DMS53 treated with DMSO at 0.1 percent for 48 hours (cell line): ENCODE measurements at regions not wholly inside any gene's neighbourhood (a gene's known extent, or its start where the extent isn't known, plus 50 kb on each side); places are given as distances from the start of the nearest gene placed in this dataset.

Experiments used
- DNase-seq: peaks from one replicate; lab custom pipeline; 2025; ENCODE audit not compliant: unreplicated experiment; lab: John Stamatoyannopoulos, UW

DNA sequence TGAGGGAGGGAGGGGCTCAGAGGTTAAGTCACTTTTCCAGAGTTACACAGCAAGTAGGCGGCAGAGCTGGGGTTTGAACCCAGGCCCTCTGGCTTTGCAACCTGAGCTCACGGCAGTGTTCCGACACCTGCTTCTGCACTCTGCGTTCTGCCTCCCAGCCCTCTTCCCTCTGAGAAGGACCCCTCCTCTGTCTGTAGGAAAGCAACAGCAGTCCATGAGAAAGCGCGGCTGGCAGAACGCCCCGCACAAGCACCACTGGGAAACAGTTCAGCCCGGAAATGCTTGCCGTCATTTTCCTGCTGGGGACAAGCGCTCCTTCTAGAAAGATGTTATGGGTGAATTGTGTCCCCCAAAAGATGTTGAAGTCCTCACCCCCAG lies 241.1 kb downstream of the NPHP4 start:
- DNase-seq, result no peak

DNA sequence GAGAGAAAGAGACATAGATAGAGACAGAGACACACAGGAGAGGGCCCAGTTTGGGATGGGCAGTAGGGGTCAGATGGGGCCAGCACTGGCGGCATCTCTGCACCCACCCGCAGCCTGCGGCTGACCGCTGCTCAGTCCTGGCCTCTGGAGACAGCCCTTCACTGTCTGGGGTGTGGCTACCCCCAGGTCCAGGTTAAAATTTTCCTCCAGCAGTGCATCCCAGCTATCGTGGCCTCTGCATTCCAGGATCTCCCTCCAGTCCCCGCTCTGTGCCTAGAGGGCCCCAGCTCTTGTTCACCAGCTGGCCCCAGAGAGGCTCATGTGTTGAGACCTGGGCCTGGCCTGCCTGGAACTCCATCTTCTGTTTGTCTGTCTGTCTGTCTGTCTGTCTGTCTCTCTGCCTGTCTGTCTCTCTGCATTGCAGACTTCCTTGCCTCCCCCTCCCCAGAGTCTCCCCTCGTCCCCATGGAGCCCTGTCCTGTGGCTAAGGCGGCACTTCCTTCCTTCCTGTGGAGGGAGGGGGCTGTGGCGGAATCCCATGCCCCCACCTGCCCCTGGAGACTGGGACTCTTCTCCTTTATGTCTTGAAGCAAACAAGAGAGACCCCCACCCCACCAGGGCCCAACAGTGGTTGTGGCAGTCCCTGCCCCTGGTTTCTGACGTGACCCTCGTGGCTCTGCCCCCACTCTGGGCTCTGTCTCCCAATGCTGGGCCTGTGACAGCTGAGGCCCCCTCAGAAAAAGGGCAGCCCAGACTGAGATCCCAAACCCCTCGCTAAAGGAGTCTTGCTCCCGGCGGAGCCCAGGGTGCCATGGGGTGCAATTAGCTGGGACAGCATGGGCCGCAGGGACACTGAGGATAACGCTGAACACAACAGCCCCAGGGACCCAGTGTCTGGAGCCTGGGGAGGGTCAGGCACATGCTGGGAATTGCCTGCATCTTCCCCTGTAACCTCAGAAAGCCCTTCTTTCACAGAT lies 241.8 kb downstream of the NPHP4 start:
- no peak for DNase-seq

DNA sequence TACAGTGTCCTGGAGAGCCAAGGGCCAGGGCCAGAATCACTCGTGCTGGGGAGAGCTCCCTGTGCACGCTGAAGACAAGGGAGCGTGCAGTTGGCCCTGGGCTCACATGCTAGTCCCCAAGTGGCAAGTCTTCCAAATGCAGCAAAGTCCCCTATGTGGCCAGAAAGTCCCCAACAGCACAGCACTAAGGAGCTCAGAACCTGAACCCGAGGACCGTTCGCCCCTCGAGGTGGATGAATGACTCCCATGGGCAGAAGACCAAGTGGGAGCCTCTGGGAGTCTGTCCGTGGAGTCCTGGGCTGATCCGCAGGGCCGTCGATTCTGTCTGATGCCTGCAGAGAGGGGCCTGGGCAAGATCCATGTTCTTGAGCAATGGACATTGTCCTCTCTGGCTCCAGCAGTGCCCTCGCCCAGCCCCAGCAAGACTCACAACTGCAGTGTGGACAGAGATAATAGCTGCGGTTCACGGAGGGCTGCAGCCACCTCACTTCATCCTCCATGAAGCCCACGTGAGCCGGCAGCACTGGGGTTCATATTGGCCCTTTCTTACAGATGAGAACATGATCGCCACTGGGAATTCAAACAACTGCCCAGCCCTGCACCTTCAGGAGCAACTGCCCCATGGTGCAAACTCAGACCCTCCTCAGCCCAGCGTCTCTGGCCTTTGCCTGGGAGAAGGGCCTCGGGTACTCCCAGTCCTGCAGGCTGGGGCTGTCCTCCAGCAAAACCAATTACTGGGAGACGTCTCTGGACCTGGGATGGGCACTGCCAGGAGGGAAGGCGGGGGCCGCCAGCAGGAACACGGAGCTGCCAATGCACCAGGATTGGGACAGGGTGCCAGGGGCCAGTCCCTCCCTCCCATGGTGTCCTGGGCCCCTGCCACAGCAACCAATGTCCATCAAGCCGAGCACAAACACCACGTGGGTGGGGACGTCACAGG lies 243.7 kb downstream of the NPHP4 start:
- no peak for DNase-seq

DNA sequence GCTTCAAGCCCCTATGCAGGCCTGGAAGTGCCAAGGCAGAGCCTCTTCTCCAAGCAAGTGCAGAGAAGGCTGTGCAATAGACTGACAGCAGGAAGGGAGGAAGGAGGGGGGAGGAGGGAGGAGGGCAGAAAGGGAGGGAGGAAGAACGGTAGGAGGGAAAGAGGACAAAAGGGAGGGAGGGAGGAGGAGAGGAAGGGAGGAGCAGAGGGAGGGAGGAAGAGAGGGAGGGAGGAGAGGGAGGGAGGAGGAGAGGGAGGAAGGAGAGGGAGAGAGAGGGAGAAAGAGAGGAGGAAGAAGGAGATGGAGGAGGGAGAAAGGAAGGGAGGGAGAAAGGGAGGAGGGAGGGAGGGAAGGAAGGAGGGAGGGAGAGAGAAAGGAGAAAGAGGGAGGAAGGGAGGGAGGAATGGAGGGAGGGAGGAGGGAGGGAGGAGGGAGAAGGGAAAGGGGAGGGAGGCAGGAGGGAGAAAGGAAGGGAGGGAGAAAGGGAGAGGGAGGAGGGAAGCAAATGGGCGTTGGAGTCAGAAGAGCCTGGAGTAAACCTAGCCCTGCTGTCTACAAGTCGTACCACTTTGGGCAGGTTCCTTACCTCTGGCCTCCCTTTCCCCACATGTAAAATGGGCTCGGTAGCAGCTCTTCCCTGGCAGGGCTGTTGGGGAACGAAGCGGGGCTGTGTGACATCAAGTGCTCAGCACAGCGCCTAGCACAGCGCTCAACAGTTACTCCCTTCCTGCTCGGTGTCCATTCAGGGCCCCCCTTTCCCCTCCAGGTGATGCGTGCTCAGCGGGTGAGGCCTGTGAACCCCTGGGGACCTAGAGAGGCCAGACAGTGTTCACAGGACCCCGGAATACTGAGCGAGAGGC lies 244.6 kb downstream of the NPHP4 start:
- DNase-seq, result no peak

DNA sequence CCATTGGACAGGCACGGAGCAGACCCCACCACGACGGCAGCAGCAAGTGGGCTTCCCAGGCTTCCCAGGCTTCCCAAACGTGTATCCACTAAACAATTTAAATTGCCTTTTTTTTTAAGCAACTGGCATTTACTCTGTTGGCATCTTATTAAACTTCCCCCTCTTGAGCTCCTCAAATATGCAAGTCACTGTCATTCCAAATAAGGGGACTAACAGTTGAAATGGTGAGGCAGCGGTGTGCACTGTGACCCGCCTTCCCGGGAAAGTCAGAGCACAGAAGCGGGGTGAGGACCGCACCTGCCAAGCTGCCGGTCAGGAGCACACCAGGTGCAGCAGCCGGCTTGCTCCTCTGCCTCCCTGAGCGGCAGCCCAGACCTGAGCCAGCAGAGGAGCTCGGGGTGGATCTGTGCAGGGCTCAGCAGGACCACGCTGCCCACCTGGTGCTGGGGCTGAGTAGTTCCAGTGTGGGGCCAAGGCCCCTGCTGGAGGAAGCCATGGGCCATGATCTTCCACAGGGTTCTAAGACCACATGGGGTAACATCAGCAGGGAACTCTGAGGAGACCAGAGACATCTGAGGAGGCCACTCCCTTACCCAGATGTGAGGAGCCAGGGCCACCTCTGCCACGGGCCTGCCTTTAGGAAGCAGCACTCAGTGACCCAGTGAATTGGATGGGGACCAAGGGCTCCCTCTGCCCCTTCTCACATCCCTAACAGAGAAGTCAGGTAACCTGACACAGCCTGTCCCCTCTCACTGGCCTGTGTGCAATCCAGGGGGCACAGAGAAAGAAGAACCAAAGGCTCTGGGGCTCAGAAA lies 245.4 kb downstream of the NPHP4 start:
- no peak for DNase-seq

DNA sequence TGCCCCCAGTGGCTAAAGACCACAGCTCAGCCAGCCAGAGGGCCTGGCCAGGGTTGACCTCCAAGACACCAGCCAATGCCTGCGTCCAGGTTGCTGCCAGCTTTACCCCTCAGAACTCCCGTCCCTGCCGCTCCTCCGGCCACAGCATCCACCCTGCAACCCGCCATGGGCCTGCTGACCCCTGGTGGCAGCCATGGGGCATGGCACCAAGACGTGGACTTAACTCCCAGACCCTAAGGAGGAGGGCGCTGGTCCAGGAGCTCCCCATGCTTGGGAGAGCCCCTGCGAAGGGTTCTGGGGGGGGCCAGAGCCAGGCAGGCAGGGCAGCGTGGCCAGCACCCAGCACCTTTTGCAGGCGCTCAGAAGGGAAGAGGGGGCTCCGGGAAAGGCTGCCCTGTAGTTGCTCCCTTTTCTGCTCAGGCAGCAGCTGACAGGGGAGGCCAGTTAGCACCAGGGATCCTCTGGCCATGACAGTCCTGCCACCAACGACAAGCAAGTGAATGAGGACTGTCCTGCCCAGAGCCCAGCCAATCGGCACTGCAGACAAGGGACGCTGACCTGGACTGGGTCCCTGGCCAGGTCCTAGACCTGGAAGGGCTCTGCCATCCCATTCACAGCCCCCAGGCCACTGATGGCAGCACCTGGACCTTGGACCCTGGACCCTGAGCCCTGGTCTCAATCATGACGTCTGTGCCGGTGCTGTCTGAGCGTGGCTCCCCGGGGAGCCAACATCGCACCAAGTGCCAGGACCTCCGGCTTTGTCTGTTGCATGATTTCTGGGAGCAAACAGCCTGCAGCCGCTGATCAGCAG lies 246.2 kb downstream of the NPHP4 start:
- peak; percentile 27 for DNase-seq

DNA sequence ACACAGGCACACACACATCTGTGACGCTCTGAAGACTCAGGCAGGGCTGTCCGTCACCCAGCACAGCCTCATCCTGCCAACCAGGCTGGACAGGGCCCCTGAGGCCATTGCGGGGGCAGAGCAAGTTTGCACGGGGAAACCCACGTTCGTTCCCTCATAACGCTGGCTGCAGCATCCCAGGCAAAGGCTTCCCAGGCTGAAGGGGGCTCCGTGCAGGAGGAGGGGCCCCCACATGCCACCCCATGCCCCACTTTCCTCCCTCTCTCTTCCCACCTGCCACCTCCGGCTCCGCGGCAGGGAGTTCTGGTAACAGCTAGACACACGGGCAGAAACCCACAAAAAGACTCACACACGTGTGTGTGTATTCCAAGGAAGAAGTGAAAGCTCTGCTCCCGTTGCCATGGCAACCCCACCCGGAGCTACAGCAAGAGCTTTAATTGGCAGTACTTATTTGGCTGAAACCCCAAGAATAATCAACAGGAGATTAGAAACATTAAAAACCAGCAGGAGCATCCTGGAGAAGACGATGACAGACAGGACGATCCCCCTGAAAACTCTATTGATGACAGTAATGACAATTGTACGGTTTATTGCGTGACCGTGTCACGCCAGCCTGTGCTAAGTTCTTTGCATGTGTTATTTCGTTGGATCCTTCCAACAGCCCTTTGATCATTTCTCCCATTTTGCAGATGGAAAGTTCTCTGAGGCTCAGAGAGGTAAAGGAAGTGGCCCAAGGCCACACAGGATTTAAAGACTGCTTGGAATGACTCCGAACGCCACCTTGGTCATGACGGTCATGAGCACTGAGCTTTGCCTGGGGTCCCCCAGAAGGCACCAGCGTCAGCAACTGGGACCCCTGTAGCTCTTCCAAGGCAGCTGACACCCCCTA lies 247.1 kb downstream of the NPHP4 start:
- no peak for DNase-seq

DNA sequence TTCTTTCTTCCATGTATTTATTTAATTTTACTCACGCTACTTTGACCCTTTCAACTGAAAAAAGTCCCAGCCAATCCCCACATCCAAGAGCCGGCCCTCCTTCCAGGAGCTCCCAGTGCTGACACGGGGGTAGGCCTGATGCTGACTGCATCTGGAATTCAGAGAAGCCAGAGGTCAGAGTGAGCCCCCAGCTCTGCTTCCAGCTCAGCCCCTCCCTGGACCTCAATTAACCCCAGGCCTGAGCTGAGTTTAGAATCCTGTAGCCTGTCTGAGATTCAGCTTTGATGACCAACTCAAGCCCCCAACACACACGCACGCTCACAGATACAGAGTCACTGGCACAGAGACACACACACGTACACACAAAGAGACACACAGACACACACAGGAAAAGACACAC lies 247.9 kb downstream of the NPHP4 start:
- no peak for DNase-seq

DNA sequence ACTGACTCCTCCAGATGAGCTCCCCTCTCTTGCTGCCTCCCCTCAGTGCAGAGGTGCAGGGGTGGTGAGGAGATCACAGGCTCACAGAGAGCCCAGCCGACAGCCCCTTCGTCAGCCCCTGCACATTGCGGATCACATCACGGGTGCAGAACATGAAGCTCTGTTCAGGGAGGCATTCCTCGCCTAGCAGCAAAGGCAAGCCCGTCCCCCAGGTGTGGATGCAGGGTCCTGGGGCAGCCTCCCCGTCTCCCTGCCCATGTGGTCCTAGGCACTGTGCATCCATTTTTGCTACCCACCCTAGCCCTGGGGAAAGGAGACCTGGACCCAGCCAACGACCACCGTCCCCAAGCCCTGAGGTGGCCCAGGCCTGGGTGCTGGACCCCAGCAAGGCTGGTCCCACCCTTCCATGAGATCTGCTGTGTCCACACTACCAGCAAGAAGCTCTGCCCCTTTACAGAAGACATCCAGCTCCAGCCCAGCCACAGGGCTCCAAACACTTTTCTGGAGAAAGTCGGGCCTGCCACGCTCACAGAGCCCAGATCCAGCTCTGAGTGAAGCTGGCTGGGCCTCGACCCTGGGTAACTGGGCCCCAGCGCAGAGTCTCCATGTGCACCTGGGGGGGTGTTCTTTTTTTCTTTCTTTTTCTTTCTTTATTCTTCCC lies 248.7 kb downstream of the NPHP4 start:
- no peak for DNase-seq

DNA sequence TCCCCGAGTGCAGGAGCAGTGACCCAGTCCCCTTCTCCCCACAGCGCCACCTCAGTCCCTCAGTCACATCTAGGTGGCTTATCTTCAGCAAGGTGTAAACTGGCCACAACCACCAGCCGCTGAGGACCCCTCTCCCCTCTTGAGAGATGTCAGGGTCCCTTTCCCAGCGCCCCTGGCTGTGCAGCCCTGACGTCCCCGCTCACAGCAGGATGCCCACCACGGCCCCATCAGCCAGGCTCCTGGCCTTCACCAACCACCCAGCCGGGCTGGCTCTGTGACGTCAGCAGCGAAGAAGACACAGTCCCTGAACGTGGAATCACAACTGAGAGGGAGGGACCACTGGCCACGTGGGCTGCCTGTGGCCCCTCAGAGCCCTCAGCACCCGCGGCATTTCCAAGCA lies 249.4 kb downstream of the NPHP4 start:
- DNase-seq, result no peak

DNA sequence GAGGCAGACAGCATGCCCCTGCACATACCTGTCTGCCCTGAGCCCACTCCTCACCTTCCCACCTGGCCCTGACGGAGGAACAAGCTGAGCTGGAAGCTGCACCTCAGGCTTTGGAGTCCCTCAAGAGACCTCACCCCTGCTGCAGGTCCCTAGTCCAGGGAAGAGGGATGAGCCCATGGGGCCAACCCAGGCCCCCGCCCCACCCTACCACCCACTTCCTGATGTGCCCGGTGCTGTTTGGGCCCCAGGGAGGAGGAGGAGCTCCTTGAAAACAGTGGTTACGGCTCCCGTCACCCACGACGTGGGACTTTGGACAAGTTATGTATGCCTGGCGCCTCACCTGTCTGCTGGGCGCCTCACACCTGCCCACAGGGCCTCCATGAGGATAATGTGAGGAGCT lies 250.2 kb downstream of the NPHP4 start:
- no peak for DNase-seq

DNA sequence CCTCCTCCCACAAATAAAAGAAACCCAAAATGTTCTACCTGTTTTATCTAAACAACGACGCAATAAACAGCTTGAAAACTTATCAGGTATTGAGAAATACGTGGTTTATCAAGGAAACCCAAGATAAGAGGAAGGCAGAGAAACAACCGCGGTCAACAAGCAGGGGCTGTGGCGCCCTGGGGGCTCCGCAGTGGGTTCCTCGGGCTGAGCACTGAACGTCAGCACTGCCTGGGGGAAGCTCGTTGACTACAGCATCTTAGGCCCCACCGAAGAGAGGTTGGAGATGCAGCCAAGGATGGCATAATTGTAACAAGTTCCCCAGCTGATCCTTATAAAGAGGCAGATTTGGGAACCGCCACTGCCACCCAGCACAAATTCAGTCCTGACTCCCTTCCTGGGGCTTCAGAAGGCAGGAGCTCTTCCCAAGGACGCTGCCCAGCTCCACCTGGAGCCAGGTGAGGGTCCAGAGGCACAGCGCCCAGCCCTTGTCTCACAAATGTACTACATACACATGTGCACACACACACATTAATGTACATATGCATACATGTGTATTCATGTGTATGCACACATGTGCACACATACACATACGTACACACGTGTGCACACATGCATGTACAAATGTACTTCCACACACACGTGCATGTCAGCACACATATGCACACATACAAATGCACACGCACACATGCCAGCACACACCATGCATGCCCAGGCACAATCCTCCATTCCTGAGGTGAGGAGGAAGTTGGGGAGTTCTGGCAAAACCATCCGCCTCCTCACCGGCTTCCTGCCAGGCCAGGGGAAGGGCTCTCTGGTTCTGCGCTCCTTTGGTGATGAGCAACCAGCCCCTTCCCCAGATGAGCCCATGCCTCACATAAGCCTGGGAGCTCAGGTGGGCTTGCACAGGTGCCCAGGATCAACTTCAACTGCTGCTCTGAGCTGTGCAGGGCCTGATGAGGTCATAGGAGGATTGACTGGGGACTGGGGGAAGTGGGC lies 251.1 kb downstream of the NPHP4 start:
- DNase-seq, result no peak

DNA sequence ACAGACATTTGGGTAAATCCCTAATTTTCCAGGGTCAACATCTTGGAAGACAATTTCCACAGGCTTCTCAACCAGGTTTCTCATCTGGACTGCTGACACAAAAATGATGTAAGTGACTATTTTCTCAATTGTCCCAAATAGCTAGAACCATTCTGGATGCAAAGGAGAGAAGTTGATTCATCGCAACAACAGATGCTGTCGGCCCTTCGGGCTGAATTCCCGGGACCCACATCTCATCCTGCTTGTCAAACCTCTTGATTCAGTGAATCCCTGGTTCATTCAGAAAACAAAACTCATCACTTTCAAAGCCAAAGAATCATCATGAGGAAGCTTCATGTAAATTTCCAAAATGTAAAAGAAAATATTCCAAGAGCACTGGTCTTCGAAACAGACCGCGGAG lies 251.8 kb downstream of the NPHP4 start:
- DNase-seq, result no peak

DNA sequence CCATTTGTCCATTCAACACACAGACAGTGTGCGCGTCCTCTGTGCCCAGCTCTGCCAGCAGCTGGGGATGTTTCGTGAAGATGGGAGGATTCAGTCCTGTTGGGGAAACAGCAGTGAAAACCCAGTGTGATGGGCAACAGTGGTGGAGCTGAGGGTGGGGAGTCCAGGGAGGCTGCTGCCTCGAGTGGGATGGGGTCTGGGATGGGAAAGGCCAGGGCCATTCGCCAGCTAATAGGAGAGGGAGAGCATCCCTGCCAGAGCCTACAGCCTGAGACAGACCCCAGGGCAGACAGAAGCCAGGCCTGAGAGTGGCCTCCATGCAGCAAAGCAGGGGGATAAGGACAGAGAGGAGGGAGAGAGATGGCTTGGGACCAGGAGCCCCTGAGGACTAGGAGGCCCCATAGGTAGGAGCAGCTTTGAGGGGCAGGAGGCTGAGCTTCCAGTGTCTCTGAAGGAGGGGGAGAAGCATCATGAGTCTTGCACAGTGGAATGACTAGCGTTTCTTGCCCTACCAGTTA lies 252.6 kb downstream of the NPHP4 start:
- DNase-seq, result no peak

DNA sequence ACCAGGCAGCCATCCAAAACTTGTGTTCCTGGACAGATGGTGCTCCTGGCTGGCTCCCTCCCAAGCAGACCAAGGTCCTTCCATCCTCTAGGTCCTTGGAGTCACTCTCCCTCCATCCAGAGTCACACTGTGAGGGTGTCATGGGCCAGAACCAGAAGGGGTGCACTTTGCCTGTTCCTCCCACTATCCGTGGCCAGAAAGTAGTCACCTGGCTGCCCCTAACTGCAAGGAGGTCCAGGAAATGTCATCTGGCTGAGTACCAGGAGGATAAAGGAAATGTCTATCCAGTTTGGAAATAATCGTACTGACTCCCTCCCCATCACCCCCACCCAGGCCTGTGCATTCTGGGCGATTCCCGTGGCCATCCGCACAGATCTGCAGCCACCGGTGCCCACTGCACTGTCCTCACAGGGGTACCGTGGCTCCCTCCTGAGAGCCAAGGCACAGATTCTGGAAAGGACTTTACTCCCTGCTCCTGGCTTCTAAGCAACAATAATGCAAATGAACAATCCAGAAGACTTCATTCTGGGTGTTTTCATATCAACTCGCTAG lies 253.2 kb downstream of the NPHP4 start:
- DNase-seq, result no peak

DNA sequence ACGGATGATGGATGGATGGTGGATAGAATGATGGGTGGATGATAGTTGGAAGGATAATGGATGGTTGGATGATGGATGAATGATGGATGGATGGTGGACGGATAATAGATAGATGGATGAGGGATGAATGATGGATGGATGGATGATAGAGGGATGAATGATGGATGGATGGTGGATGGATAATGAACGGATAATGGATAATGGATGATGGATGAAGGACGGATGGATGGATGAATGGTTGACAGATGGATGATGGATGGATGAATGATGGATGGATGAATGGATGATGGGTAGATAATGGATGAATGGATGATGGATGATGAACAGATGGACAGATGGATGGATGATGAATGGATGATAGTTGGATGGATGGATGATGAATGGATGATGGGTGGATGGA lies 255.1 kb downstream of the NPHP4 start:
- DNase-seq, result no peak
